OCI-LY7 (cell line): ENCODE measurements at regions not wholly inside any gene's neighbourhood (a gene's known extent, or its start where the extent isn't known, plus 50 kb on each side); places are given as distances from the start of the nearest gene placed in this dataset.

ENCODE experiments used
- CTCF ChIP-seq: fragments of 200-600 bp; sonication (generic); conservative IDR thresholded peaks from 2 replicates; pipeline ENCODE4 v1.5.1; 2014; ENCODE audit warnings: mild to moderate bottlenecking, antibody characterized with exemption, low read length, moderate library complexity, mixed read lengths
- EZH2phosphoT487 ChIP-seq: fragments of 200-600 bp; sonication (generic); IDR thresholded peaks from 2 replicates; pipeline ENCODE4 v1.6.1; 2018; ENCODE audit warnings: low read depth, borderline replicate concordance, mild to moderate bottlenecking, mixed run types, antibody characterized with exemption, low read length, moderate library complexity, mixed read lengths

GRCh38 chr13:72620874-72621273 lies 106.6 kb downstream of the MZT1 start:
- no peak for TF ChIP-seq CTCF
- TF ChIP-seq EZH2phosphoT487, result no peak
